ENCODE measurements at regions not wholly inside any gene's neighbourhood (a gene's known extent, or its start where the extent isn't known, plus 50 kb on each side); places are given as distances from the start of the nearest gene placed in this dataset.
A peak's percentile ranks its signal among the peaks of the same experiment; 100 is the strongest.

- no peaks in the 10 kb centered on the region for H3K9me3 Mint-ChIP-seq (ENCODE audit: low read depth)
- DNase-seq: no peak
- H3K27me3 Mint-ChIP-seq: no peaks in the 10 kb centered on the region
- no peak overlapping the region for H3K4me3 Mint-ChIP-seq
- CTCF ChIA-PET: no interaction called here
- no peak overlapping the region for H3K27ac Mint-ChIP-seq
- H3K4me1 Mint-ChIP-seq: no peaks in the 10 kb centered on the region
- ATAC-seq: no peak
- no peaks in the 10 kb centered on the region for H3K36me3 Mint-ChIP-seq
Observed at GRCh38 chr6:81455641-81456040, 296.8 kb downstream of the TENT5A start.

GRCh38 chr6:81451787-81452186 is 300.7 kb downstream of the TENT5A start:
- ATAC-seq: peak; percentile 47
- H3K9me3 Mint-ChIP-seq (ENCODE audit: low read depth): no peaks in the 10 kb centered on the region
- no peaks in the 10 kb centered on the region for H3K27me3 Mint-ChIP-seq
- no peak for DNase-seq
- CTCF ChIA-PET: no interaction called here
- H3K4me3 Mint-ChIP-seq: no peak overlapping the region
- no peaks in the 10 kb centered on the region for H3K36me3 Mint-ChIP-seq
- no peak overlapping the region for H3K27ac Mint-ChIP-seq
- H3K4me1 Mint-ChIP-seq: no peaks in the 10 kb centered on the region

GRCh38 chr6:81450180-81450579 is 302.3 kb downstream of the TENT5A start:
- CTCF ChIA-PET: no interaction called here
- DNase-seq (no peak), ATAC-seq (no peak)
- no peaks in the 10 kb centered on the region for H3K4me1 Mint-ChIP-seq
- H3K27me3 Mint-ChIP-seq: no peaks in the 10 kb centered on the region
- no peak overlapping the region for H3K4me3 Mint-ChIP-seq
- H3K36me3 Mint-ChIP-seq: no peaks in the 10 kb centered on the region
- no peak overlapping the region for H3K27ac Mint-ChIP-seq
- H3K9me3 Mint-ChIP-seq (ENCODE audit: low read depth): no peaks in the 10 kb centered on the region

GRCh38 chr6:81446509-81446908 is 306.0 kb downstream of the TENT5A start:
- Mint-ChIP-seq H3K9me3 (ENCODE audit: low read depth) (peaks cover 4% of the 10 kb centered on the region), H3K27me3 (no peaks in the 10 kb centered on the region), H3K27ac (no peak overlapping the region), H3K4me1 (no peaks in the 10 kb centered on the region), H3K4me3 (no peak overlapping the region), H3K36me3 (no peaks in the 10 kb centered on the region)
- ATAC-seq (no peak), DNase-seq (no peak)
- CTCF ChIA-PET: no interaction called here

- Mint-ChIP-seq H3K4me1 (no peaks in the 10 kb centered on the region), H3K36me3 (no peaks in the 10 kb centered on the region), H3K27me3 (no peaks in the 10 kb centered on the region), H3K9me3 (ENCODE audit: low read depth) (peaks cover 8% of the 10 kb centered on the region), H3K4me3 (no peak overlapping the region), H3K27ac (no peak overlapping the region)
- DNase-seq (no peak), ATAC-seq (no peak)
- CTCF ChIA-PET: no interaction called here
Observed at GRCh38 chr6:81439417-81439816, 313.1 kb downstream of the TENT5A start.

- ATAC-seq (no peak), DNase-seq (no peak)
- CTCF ChIA-PET: no interaction called here
- Mint-ChIP-seq H3K36me3 (no peaks in the 10 kb centered on the region), H3K9me3 (ENCODE audit: low read depth) (peaks cover 5% of the 10 kb centered on the region), H3K27me3 (no peaks in the 10 kb centered on the region), H3K27ac (no peak overlapping the region), H3K4me1 (no peaks in the 10 kb centered on the region), H3K4me3 (no peak overlapping the region)
Observed at GRCh38 chr6:81436990-81437389, 315.5 kb downstream of the TENT5A start.

- no peaks in the 10 kb centered on the region for H3K4me1 Mint-ChIP-seq
- H3K27me3 Mint-ChIP-seq: no peaks in the 10 kb centered on the region
- CTCF ChIA-PET: no interaction called here
- no peak for DNase-seq
- ATAC-seq: no peak
- no peak overlapping the region for H3K4me3 Mint-ChIP-seq
- H3K27ac Mint-ChIP-seq: no peak overlapping the region
- no peaks in the 10 kb centered on the region for H3K9me3 Mint-ChIP-seq (ENCODE audit: low read depth)
- H3K36me3 Mint-ChIP-seq: no peaks in the 10 kb centered on the region
Observed at GRCh38 chr6:81413306-81413705, 339.2 kb downstream of the TENT5A start.

GRCh38 chr6:81401970-81402690 is 350.4 kb downstream of the TENT5A start:
- no peak for ATAC-seq
- no peaks in the 10 kb centered on the region for H3K4me1 Mint-ChIP-seq
- H3K4me3 Mint-ChIP-seq: no peak overlapping the region
- CTCF ChIA-PET: no interaction called here
- H3K9me3 Mint-ChIP-seq (ENCODE audit: low read depth): peaks cover under 1% of the 10 kb centered on the region
- no peak for DNase-seq
- H3K27me3 Mint-ChIP-seq: no peaks in the 10 kb centered on the region
- no peak overlapping the region for H3K27ac Mint-ChIP-seq
- H3K36me3 Mint-ChIP-seq: no peaks in the 10 kb centered on the region

GRCh38 chr6:81396916-81397315 is 355.6 kb downstream of the TENT5A start:
- no peak overlapping the region for H3K4me3 Mint-ChIP-seq
- H3K9me3 Mint-ChIP-seq (ENCODE audit: low read depth): peaks cover 2% of the 10 kb centered on the region
- no peaks in the 10 kb centered on the region for H3K4me1 Mint-ChIP-seq
- no peaks in the 10 kb centered on the region for H3K36me3 Mint-ChIP-seq
- H3K27me3 Mint-ChIP-seq: no peaks in the 10 kb centered on the region
- DNase-seq (no peak), ATAC-seq (no peak)
- CTCF ChIA-PET: no interaction called here
- H3K27ac Mint-ChIP-seq: no peak overlapping the region

- Mint-ChIP-seq H3K4me1 (no peaks in the 10 kb centered on the region), H3K9me3 (ENCODE audit: low read depth) (peaks cover 4% of the 10 kb centered on the region), H3K27ac (no peak overlapping the region), H3K36me3 (no peaks in the 10 kb centered on the region), H3K27me3 (no peaks in the 10 kb centered on the region), H3K4me3 (no peak overlapping the region)
- DNase-seq (no peak), ATAC-seq (no peak)
- CTCF ChIA-PET: no interaction called here
Observed at GRCh38 chr6:81387163-81387562, 365.3 kb downstream of the TENT5A start.

GRCh38 chr6:81384921-81385320 is 367.6 kb downstream of the TENT5A start:
- H3K27me3 Mint-ChIP-seq: no peaks in the 10 kb centered on the region
- H3K4me3 Mint-ChIP-seq: no peak overlapping the region
- H3K27ac Mint-ChIP-seq: no peak overlapping the region
- ATAC-seq: no peak
- no peaks in the 10 kb centered on the region for H3K9me3 Mint-ChIP-seq (ENCODE audit: low read depth)
- CTCF ChIA-PET: no interaction called here
- DNase-seq: no peak
- H3K36me3 Mint-ChIP-seq: no peaks in the 10 kb centered on the region
- H3K4me1 Mint-ChIP-seq: no peaks in the 10 kb centered on the region

GRCh38 chr6:81383472-81383871 is 369.0 kb downstream of the TENT5A start:
- DNase-seq: no peak
- ATAC-seq: no peak
- H3K4me3 Mint-ChIP-seq: no peak overlapping the region
- no peaks in the 10 kb centered on the region for H3K27me3 Mint-ChIP-seq
- H3K27ac Mint-ChIP-seq: no peak overlapping the region
- no peaks in the 10 kb centered on the region for H3K9me3 Mint-ChIP-seq (ENCODE audit: low read depth)
- no peaks in the 10 kb centered on the region for H3K36me3 Mint-ChIP-seq
- H3K4me1 Mint-ChIP-seq: no peaks in the 10 kb centered on the region
- CTCF ChIA-PET: no interaction called here

GRCh38 chr6:81382852-81383251 is 369.6 kb downstream of the TENT5A start:
- H3K4me1 Mint-ChIP-seq: no peaks in the 10 kb centered on the region
- H3K27me3 Mint-ChIP-seq: no peaks in the 10 kb centered on the region
- H3K27ac Mint-ChIP-seq: no peak overlapping the region
- CTCF ChIA-PET: no interaction called here
- H3K9me3 Mint-ChIP-seq (ENCODE audit: low read depth): no peaks in the 10 kb centered on the region
- ATAC-seq (no peak), DNase-seq (no peak)
- H3K4me3 Mint-ChIP-seq: no peak overlapping the region
- H3K36me3 Mint-ChIP-seq: no peaks in the 10 kb centered on the region

- H3K4me3 Mint-ChIP-seq: no peak overlapping the region
- no peak for DNase-seq
- no peak overlapping the region for H3K27ac Mint-ChIP-seq
- no peaks in the 10 kb centered on the region for H3K36me3 Mint-ChIP-seq
- CTCF ChIA-PET: no interaction called here
- H3K9me3 Mint-ChIP-seq (ENCODE audit: low read depth): no peaks in the 10 kb centered on the region
- no peak for ATAC-seq
- no peaks in the 10 kb centered on the region for H3K4me1 Mint-ChIP-seq
- H3K27me3 Mint-ChIP-seq: no peaks in the 10 kb centered on the region
Observed at GRCh38 chr6:81381382-81381916, 371.0 kb downstream of the TENT5A start.

Data from activated CD8-positive, alpha-beta memory T cell treated with anti-CD3 and anti-CD28 coated beads, Interleukin-2, amount 10 ng/mL, durations not matched to agents 7 days and 5 days (primary cell).